KOPT-K1 (cell line): ENCODE measurements at regions not wholly inside any gene's neighbourhood (a gene's known extent, or its start where the extent isn't known, plus 50 kb on each side); places are given as distances from the start of the nearest gene placed in this dataset.
"Not testable (repeated sequence)": the region's sequence is repeated elsewhere in the genome, so short reads cannot be mapped to it uniquely, and the experiment has no call there.

Source experiments
- H3K27ac ChIP-seq: fragments of 200-600 bp; sonication (generic); 2 replicates; pipeline ENCODE4 v1.5.1; 2016; ENCODE audit warnings: antibody characterized with exemption, mild to moderate bottlenecking, low read depth, low read length; ENCODE audit not compliant: poor library complexity, severe bottlenecking
- H3K36me3 ChIP-seq: fragments of 200-600 bp; sonication (generic); 2 replicates; pipeline ENCODE4 v1.5.1; 2017; ENCODE audit warnings: antibody characterized with exemption, mild to moderate bottlenecking, low read length, moderate library complexity; ENCODE audit not compliant: insufficient read depth
- H3K9me3 ChIP-seq: fragments of 200-600 bp; sonication (generic); 2 replicates; pipeline ENCODE4 v1.5.1; 2017; ENCODE audit warnings: antibody characterized with exemption, low read length, mild to moderate bottlenecking; ENCODE audit not compliant: insufficient read depth, poor library complexity, severe bottlenecking

GRCh38 chr6:28791002-28791383 lies 132.8 kb downstream of the TRIM27 start:
- Histone ChIP-seq H3K36me3 (no peaks in the 10 kb centered on the region), H3K9me3 (peaks cover 3% of the 10 kb centered on the region), H3K27ac (no peak overlapping the region)

DNA sequence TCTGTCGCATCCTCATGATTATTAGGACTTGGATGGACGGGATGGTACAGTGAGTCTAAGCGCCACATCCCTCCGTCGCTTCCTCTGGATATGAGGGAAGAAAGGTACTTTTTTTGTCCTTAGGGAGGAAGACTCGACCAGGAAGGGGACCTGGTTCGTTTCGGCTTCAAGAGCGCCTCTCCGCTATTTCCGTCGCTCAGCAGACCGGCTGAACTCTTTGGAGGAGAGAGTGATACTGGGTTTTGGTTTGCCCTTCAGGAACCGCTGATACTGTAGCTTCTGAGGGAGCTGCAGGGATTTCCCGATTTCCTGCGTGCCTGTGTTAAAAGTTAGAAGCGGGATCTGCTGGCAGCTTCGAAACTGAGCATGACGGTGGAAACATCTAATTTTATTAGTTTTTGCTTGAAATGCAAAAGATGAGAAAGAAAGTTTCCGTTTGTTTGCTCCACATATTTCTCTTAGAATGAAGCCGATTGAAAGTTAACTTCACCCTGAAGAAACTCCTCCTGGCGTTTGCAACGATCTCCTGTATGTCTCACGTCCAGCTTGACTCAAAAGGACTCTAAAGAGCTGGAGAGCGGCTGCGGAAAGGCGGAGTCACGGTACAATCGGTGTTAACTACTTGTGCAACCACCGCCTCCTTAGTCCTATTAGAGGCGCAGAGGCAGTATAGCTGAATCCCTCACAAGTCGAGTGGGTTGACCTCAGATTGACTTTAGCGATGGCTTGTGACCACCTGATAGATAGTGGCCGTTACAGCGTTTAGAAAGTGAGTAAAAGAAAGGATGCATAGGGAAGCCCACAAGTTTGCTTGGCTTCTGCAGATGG lies 129.4 kb downstream of the TRIM27 start:
- Histone ChIP-seq H3K9me3 (no peaks in the 10 kb centered on the region), H3K36me3 (no peaks in the 10 kb centered on the region), H3K27ac (no peak overlapping the region)

- H3K27ac ChIP-seq, H3K36me3 ChIP-seq, H3K9me3 ChIP-seq: not testable (repeated sequence)
Observed at GRCh38 chr6:28800647-28801046, 123.1 kb downstream of the TRIM27 start.

DNA sequence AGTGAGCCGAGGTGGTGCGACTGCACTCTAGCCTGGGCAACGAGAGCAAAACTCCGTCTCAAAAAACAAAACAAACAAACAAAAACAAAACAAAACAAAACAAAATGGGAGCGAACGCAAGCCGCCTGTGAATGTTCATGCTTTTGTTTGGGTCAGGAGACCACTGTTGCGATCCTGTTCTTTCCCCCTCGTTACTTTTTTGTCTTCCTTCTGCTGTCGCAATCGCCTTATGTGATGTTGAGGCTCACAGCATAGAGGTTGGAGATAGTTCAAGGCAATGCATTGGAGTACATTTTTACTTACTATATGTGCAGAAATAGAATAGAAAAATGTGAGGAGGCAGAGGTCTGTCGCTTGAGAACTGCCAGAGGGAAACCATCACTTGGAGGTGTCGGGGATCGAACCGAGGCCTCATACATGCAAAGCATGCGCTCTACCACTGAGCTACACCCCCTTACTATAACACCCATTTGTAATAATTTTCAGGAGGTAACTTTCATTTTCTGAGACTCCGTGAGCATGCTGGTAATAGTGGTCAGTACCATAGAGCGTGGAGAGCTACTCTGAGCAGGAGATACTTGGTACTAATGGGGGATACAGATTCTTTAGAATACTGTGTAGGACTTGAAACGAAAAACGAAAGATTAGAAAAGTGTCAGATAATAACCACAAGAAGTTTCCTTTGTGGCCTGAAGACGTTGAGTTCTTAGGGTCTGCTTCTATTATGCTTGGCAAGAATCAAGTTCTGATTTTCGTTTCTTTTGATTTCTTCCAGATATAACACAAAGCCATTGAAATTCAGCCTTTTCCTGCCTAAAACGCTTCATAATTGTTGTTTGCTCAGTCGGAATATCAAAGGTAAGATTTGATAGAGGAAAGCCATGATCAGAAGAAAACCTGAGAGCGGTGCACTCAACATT lies 121.1 kb downstream of the TRIM27 start:
- Histone ChIP-seq H3K36me3 (no peaks in the 10 kb centered on the region), H3K27ac (no peak overlapping the region), H3K9me3 (no peaks in the 10 kb centered on the region)

GRCh38 chr6:28803337-28803709 lies 120.5 kb downstream of the TRIM27 start:
- H3K36me3 ChIP-seq = no peaks in the 10 kb centered on the region
- no peak overlapping the region for H3K27ac ChIP-seq
- no peaks in the 10 kb centered on the region for H3K9me3 ChIP-seq

DNA sequence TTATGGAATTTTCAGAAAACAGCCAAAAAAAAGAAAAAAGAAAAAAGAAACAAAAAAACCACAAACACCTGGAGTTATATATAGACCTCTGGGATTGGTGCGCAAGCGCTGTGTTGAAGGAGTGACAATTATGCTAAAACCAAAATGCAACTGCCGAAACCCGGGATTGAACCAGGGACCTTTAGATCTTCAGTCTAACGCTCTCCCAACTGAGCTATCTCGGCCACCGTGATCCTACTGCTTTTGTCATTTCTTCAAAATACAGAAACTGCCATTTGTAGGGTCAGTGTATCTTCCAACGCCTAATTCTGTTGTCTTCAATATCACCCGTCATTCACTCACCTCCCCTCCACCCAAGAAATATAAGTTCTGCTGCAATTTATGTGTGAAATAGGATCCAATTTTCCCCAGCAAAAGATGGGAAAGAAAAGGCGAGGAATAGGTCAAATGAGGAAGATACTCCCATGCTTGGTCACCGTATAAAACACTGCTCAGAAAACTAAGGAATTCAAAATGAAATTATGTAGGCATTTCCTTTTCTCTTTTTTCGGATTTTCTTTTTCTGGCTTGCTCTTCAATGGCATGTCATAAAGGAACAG lies 116.0 kb downstream of the TRIM27 start:
- Histone ChIP-seq H3K36me3 (no peaks in the 10 kb centered on the region), H3K27ac (no peak overlapping the region), H3K9me3 (no peaks in the 10 kb centered on the region)

- H3K27ac ChIP-seq = no peak overlapping the region
- no peaks in the 10 kb centered on the region for H3K9me3 ChIP-seq
- H3K36me3 ChIP-seq = no peaks in the 10 kb centered on the region
Observed at GRCh38 chr6:28808383-28808782, 115.4 kb downstream of the TRIM27 start.

GRCh38 chr6:28809947-28810658 lies 113.7 kb downstream of the TRIM27 start:
- Histone ChIP-seq H3K9me3 (no peaks in the 10 kb centered on the region), H3K36me3 (no peaks in the 10 kb centered on the region), H3K27ac (no peak overlapping the region)

DNA sequence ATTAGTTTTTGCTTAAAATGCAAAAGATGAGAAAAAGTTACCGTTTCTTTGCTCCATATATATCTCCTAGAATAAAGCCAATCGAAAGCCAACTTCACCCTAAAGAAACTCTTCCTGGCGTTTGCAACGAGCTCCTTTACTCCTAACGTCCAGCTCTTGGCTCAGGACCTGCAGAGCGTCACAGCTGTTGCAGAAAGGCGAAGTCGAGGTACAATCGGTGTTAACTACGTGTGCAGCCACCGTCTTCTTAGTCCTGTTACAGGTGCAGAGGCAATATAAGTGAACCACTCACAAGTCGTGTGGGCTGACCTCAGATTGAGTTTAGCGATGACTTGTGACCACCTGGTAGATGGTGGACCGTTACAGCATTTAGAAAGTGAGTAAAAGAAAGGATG lies 113.1 kb downstream of the TRIM27 start:
- Histone ChIP-seq H3K9me3 (no peaks in the 10 kb centered on the region), H3K27ac (no peak overlapping the region), H3K36me3 (no peaks in the 10 kb centered on the region)

GRCh38 chr6:28811873-28812272 lies 111.9 kb downstream of the TRIM27 start:
- H3K27ac ChIP-seq = no peak overlapping the region
- no peaks in the 10 kb centered on the region for H3K36me3 ChIP-seq
- H3K9me3 ChIP-seq = no peaks in the 10 kb centered on the region

GRCh38 chr6:28812778-28813569 lies 110.8 kb downstream of the TRIM27 start:
- no peaks in the 10 kb centered on the region for H3K36me3 ChIP-seq
- no peak overlapping the region for H3K27ac ChIP-seq
- no peaks in the 10 kb centered on the region for H3K9me3 ChIP-seq

- H3K9me3 ChIP-seq = no peaks in the 10 kb centered on the region
- no peak overlapping the region for H3K27ac ChIP-seq
- H3K36me3 ChIP-seq = no peaks in the 10 kb centered on the region
Observed at GRCh38 chr6:28814032-28814976, 109.5 kb downstream of the TRIM27 start.

DNA sequence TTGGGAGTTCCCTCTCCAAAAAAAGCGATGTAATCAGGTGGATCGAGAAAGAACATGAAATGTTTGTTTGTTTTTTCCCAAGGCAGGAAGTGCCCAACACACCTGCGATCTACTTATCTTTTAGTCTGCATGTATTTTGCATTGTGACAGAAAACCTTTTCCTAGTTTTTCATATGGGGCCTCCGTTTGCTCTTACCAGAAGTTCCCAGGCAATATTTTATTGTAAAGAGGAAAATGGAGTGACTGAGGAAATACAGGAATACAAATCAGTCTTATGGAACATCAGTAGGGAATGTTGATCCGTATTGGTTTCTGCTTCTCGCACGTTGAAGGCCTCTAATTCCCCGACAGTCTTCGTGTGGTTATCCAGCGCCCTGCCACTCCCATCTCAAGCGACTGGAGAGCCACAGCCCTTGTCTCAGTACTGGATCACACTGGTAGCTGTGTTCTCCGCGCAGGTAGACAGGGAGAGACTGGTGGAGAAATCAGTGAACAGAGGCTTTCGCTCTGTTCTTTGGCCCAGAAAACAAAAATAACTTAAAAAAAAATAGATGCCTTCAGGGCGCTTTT lies 107.4 kb downstream of the TRIM27 start:
- H3K27ac ChIP-seq = no peak overlapping the region
- H3K9me3 ChIP-seq = no peaks in the 10 kb centered on the region
- H3K36me3 ChIP-seq = no peaks in the 10 kb centered on the region
